ENCODE measurements at regions not wholly inside any gene's neighbourhood (a gene's known extent, or its start where the extent isn't known, plus 50 kb on each side); places are given as distances from the start of the nearest gene placed in this dataset.

- TF ChIP-seq CTCF (optimal IDR thresholded peaks at IDR 0.05 in 1 of 3, IDR thresholded peaks at IDR 0.05 in 1 of 3, conservative IDR thresholded peaks at IDR 0.05 in 1 of 3; ENCODE audit: extremely low read depth in 1 of 3, insufficient read depth in 2 of 3, low read length in 3 of 3) (no peak), EZH2 (IDR thresholded peaks at IDR 0.05; ENCODE audit: low read length) (no peak)
Observed at GRCh38 chr14:96153003-96153402, 51.6 kb upstream of the BDKRB2 start.

Measured in keratinocyte (primary cell).